HG03060 (cell line): ENCODE measurements at regions not wholly inside any gene's neighbourhood (a gene's known extent, or its start where the extent isn't known, plus 50 kb on each side); places are given as distances from the start of the nearest gene placed in this dataset.

Experiments
- ATAC-seq: cut with Tn5 transposase; IDR thresholded peaks from one replicate; pipeline ENCODE4 v1.9.1; 2021; ENCODE audit warnings: low read depth, moderate number of reproducible peaks; ENCODE audit not compliant: unreplicated experiment

GRCh38 chr7:127447326-127447945 is 54.9 kb upstream of the ZNF800 start:
- peak; percentile 100 for ATAC-seq

GRCh38 chr7:127446842-127447241 is 54.3 kb upstream of the ZNF800 start:
- no peak for ATAC-seq
